Lung (tissue), 11 donors: ENCODE measurements at regions not wholly inside any gene's neighbourhood (a gene's known extent, or its start where the extent isn't known, plus 50 kb on each side); places are given as distances from the start of the nearest gene placed in this dataset.
"Not testable (repeated sequence)": the region's sequence is repeated elsewhere in the genome, so short reads cannot be mapped to it uniquely, and the experiment has no call there.

Experiments
- ATAC-seq: fragments of 200-7000 bp; cut with Tn5 transposase; one replicate; pipeline ENCODE4 v1.9.1; 2020; ENCODE audit warnings: moderate number of reproducible peaks; ENCODE audit not compliant: insufficient read depth, low FRiP score
- DNase-seq, 3 donors: peaks; one replicate each; pipeline ENCODE4 v3.0.0-alpha.2; 2013 to 2017
- H3K27ac ChIP-seq, 2 donors: one replicate each; pipeline ENCODE4 v1.5.1; 2013; ENCODE audit warnings: mild to moderate bottlenecking in 2 of 2, moderate library complexity in 2 of 2, control low read depth in 1 of 2, inconsistent platforms in 1 of 2, low read depth in 1 of 2, low read length in 1 of 2
- H3K27me3 ChIP-seq, 3 donors: one replicate each; pipeline ENCODE4 v1.5.1; 2013; ENCODE audit warnings: low read length in 2 of 3; ENCODE audit not compliant: control insufficient read depth in 3 of 3, insufficient read depth in 3 of 3
- H3K36me3 ChIP-seq, 4 donors: one replicate each; pipeline ENCODE4 v1.5.1; 2013; ENCODE audit warnings: low read length in 4 of 4, mild to moderate bottlenecking in 1 of 4, moderate library complexity in 1 of 4; ENCODE audit not compliant: control insufficient read depth in 4 of 4, insufficient read depth in 4 of 4
- H3K4me1 ChIP-seq, 5 donors: one replicate each; pipeline ENCODE4 v1.5.1; 2013; ENCODE audit warnings: low read length in 5 of 5, mild to moderate bottlenecking in 2 of 5, moderate library complexity in 1 of 5; ENCODE audit not compliant: control insufficient read depth in 5 of 5, insufficient read depth in 5 of 5
- H3K4me3 ChIP-seq: one replicate; pipeline ENCODE4 v1.5.1; 2013; ENCODE audit warnings: mild to moderate bottlenecking, control low read depth, moderate library complexity
- H3K9ac ChIP-seq, 2 donors: one replicate each; pipeline ENCODE4 v1.5.1; 2013; ENCODE audit warnings: low read length in 2 of 2, control low read depth in 1 of 2; ENCODE audit not compliant: insufficient read depth in 1 of 2
- H3K9me3 ChIP-seq, 4 donors: one replicate each; pipeline ENCODE4 v1.5.1; 2013; ENCODE audit warnings: low read length in 3 of 4, mild to moderate bottlenecking in 1 of 4, moderate library complexity in 1 of 4; ENCODE audit not compliant: control insufficient read depth in 4 of 4, insufficient read depth in 3 of 4
- WGBS, 2 donors: extraction: QIAGEN DNeasy Blood & Tissue Kit; methylation state at CpG; one replicate each; pipeline ENCODE4 v1.1.7; 2013; 5-methylcytosine and 5-hydroxymethylcytosine counted together
- TF ChIP-seq, protein P1 (sequence below): IDR thresholded peaks from 2 replicates; pipeline ENCODE4 v1.5.1; 2012; ENCODE audit warnings: mild to moderate bottlenecking; ENCODE audit errors: control extremely low read depth, extremely low read depth
- donor health status: control.
- donor health status: control.
- donor health status: Bipolar disorder and iron deficiency.
- donor health status: healthy.
- donor health status: DM: yes; HTN: yes; CAD: no.

DNA sequence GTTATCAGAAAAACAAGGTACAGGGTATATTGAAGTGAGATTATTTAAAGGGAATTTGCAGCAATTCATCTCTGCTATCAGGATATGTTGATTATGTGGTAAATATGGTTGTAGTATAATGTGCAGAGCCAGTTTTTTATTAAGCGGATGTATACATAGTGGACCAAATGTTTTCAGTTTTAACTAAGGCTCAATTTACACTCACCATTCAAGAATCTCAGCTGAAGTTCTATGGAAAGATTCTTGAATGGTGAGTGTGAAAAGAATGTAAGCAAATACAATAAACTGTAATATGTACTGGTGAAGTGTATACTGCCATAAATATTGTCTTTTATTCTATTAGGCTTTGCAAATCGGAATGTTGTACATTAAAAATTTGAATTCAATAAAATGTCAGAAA lies 895.9 kb upstream of the CDH10 start:
- Histone ChIP-seq H3K27me3 (no peaks in the 10 kb centered on the region), H3K4me1 (no peaks in the 10 kb centered on the region), H3K9ac (no peak overlapping the region), H3K27ac (no peak overlapping the region), H3K9me3 (peaks cover 0 to under 1% (median 0%) of the 10 kb centered on the region in 4 donors), H3K36me3 (no peaks in the 10 kb centered on the region), H3K4me3 (no peak overlapping the region)
- DNase-seq, result no peak
- ATAC-seq, result no peak
- WGBS, 2 donors, result 85 to 88% methylated on average over 2 of the region's 2 CpGs
- TF ChIP-seq, protein P1, sequence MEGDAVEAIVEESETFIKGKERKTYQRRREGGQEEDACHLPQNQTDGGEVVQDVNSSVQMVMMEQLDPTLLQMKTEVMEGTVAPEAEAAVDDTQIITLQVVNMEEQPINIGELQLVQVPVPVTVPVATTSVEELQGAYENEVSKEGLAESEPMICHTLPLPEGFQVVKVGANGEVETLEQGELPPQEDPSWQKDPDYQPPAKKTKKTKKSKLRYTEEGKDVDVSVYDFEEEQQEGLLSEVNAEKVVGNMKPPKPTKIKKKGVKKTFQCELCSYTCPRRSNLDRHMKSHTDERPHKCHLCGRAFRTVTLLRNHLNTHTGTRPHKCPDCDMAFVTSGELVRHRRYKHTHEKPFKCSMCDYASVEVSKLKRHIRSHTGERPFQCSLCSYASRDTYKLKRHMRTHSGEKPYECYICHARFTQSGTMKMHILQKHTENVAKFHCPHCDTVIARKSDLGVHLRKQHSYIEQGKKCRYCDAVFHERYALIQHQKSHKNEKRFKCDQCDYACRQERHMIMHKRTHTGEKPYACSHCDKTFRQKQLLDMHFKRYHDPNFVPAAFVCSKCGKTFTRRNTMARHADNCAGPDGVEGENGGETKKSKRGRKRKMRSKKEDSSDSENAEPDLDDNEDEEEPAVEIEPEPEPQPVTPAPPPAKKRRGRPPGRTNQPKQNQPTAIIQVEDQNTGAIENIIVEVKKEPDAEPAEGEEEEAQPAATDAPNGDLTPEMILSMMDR, result no peak

DNA sequence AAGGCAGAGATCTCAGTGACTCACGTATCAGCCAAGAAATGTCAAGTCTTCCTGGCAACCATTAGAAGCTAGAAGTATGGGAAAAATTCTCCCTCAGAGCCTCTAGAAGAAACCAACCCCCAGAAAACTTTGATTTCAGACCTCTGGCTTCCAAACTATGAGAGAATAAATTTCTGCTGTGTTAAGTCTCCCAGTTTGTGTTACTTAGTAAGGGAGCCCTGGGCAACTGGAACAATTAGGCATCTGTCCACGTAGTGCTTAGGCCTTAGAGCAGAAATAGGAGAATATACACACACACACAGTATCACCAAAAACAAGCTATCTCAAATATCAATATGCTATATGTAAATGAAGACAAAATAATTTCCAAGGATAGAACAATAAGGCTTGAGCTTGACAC lies 894.8 kb upstream of the CDH10 start:
- DNase-seq, result no peak
- 60 to 65% methylated on average over 2 of the region's 2 CpGs for WGBS, 2 donors
- Histone ChIP-seq H3K27ac (no peak overlapping the region), H3K36me3 (no peaks in the 10 kb centered on the region), H3K9ac (no peak overlapping the region), H3K4me1 (no peaks in the 10 kb centered on the region), H3K27me3 (no peaks in the 10 kb centered on the region), H3K9me3 (no peaks in the 10 kb centered on the region), H3K4me3 (no peak overlapping the region)
- TF ChIP-seq, protein P1, result no peak
- ATAC-seq, result no peak

DNA sequence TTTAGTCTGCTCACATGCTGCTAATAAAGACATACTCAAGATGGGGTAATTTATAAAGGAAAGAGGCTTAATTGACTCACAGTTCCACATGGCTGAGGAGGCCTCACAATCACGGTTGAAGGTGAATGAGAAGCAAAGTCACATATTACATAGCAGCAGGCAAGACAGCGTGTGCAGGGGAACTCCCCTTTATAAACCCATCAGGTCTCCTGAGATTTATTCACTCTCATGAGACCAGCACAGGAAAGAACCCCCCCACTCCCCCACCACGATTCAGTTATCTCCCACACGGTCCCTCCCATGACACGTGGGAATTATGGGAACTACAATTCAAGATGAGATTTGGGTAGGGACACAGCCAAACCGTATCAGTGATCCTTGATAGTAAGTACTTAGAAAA lies 891.7 kb upstream of the CDH10 start:
- ATAC-seq, H3K4me1 ChIP-seq, H3K36me3 ChIP-seq, H3K9ac ChIP-seq, H3K27me3 ChIP-seq, H3K9me3 ChIP-seq, H3K27ac ChIP-seq, H3K4me3 ChIP-seq, DNase-seq: not testable (repeated sequence)
- WGBS, 2 donors, result 73 to 78% methylated on average over 6 of the region's 6 CpGs

DNA sequence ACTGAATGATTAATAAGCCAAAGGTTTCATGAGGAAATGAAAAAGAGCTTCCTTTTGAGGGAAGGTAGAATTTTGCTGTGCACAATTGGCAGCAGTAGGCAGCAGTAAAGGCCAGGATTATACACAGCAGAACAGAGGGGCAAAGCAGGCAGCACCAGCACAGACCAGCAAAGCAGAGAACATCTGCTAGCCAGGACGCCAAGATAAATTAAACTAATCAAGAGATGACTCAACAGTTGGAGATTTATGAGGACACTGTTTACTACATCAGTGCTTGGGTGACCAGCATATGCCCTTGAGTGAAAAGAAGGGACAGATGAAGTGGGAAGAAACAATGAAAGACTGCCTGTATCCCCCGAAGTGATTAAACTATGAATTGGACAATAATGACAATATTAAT lies 871.4 kb upstream of the CDH10 start:
- ATAC-seq (no peak), DNase-seq (no peak)
- Histone ChIP-seq H3K27ac (no peak overlapping the region), H3K9me3 (no peaks in the 10 kb centered on the region), H3K36me3 (no peaks in the 10 kb centered on the region), H3K27me3 (no peaks in the 10 kb centered on the region), H3K4me1 (no peaks in the 10 kb centered on the region), H3K9ac (no peak overlapping the region), H3K4me3 (no peak overlapping the region)
- TF ChIP-seq, protein P1, result no peak
- WGBS, 2 donors, result 60 to 73% methylated on average over 2 of the region's 2 CpGs
